ENCODE measurements at regions not wholly inside any gene's neighbourhood (a gene's known extent, or its start where the extent isn't known, plus 50 kb on each side); places are given as distances from the start of the nearest gene placed in this dataset.

DNA sequence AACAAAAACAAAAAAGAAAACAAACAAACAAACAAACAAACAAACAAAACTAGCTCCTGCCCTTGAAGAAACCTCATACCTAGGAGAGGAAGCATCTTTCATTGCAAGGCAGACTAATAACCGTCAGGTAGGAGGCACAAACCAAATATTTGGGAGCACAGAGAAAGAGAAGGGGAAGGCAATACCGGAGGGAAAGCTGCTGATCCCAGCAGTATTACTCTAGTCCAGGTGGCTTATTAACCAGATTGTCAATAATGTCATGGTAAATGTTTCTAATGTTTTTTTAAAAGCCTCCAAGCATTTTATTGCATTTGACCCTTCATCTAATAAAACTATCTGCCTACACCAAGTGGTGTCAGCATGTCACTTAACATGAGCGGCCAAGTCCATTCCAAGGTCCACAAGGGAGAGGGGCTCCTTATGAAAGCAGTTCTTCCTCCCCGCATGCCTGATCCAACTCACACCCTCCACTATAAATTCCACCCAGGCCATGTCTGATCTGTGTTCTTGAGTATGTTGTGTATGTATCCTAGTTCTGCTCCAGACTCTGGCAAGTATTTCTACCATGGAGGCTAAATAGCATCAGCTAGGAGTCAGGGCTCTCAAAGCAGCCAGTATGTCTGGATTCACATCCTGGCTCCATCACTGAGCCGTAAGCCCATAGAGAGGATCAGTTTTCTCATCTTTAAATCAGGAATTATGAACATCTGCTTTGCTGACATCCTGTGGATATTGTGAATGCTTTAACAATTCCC lies 208.1 kb upstream of the TENM4 start:
- H4K20me1 ChIP-seq (ENCODE audit: control insufficient read depth, insufficient read depth, insufficient read length), result no peaks in the 10 kb centered on the region
- H2AFZ ChIP-seq (ENCODE audit: low read length), result no peak overlapping the region
- H3K9ac ChIP-seq (ENCODE audit: extremely low read depth, insufficient read length, low read length), result no peak overlapping the region
- H2BK20ac ChIP-seq (ENCODE audit: low read depth, low read length, poor library complexity, severe bottlenecking), result no peak overlapping the region
- H3K79me2 ChIP-seq (ENCODE audit: insufficient read depth, low read length), result no peaks in the 10 kb centered on the region
- H2BK5ac ChIP-seq (ENCODE audit: insufficient read length, low read length), result no peak overlapping the region
- H3K14ac ChIP-seq (ENCODE audit: insufficient read depth, low read length), result no peak overlapping the region
- no peak overlapping the region for H3K23ac ChIP-seq (ENCODE audit: insufficient read length, low read depth, low read length)
- H3K56ac ChIP-seq (ENCODE audit: insufficient read length, low read depth, low read length), result no peak overlapping the region
- H4K5ac ChIP-seq (ENCODE audit: insufficient read length, low read depth, low read length), result no peak overlapping the region
- Mint-ChIP-seq H3K9me3 (no peaks in the 10 kb centered on the region), H3K27ac (no peak overlapping the region), H3K27me3 (ENCODE audit: low read depth) (no peaks in the 10 kb centered on the region; the same call in 1 of the 2 replicates), H3K4me3 (no peak overlapping the region), H3K4me1 (peaks cover 8 to 9% of the 10 kb centered on the region in 2 experiments; a peak in 3 of 4 replicates), H3K36me3 (ENCODE audit: insufficient read depth in 1 of 3, low read depth in 3 of 3) (no peaks in the 10 kb centered on the region)
- no peak overlapping the region for H3T11ph ChIP-seq (ENCODE audit: low read length)
- H3K4me2 ChIP-seq (ENCODE audit: insufficient read depth, insufficient read length, low read length), result no peak overlapping the region
- no peak overlapping the region for H4K8ac ChIP-seq (replicated peaks; ENCODE audit: insufficient read length, low read depth, low read length)
- no peak overlapping the region for H2BK12ac ChIP-seq (ENCODE audit: insufficient read length, low read depth, low read length)
- H3K27ac ChIP-seq (ENCODE audit: insufficient read length, low read depth, low read length), result no peak overlapping the region
- no peak overlapping the region for H2BK120ac ChIP-seq (ENCODE audit: low read depth, low read length, poor library complexity, severe bottlenecking)
- no peak overlapping the region for H2AK5ac ChIP-seq (ENCODE audit: insufficient read length, low read length)
- no peak for DNase-seq
- H3K4ac ChIP-seq (ENCODE audit: low read depth, low read length), result no peak overlapping the region
- no peaks in the 10 kb centered on the region for H3K23me2 ChIP-seq (ENCODE audit: insufficient read length, low read depth, low read length, poor library complexity, severe bottlenecking)
- no peaks in the 10 kb centered on the region for H3K79me1 ChIP-seq (ENCODE audit: insufficient read depth, low read depth, low read length, poor library complexity, severe bottlenecking)
- no peaks in the 10 kb centered on the region for H3K4me1 ChIP-seq (ENCODE audit: insufficient read depth, low read length)
- TF ChIP-seq, protein P1, sequence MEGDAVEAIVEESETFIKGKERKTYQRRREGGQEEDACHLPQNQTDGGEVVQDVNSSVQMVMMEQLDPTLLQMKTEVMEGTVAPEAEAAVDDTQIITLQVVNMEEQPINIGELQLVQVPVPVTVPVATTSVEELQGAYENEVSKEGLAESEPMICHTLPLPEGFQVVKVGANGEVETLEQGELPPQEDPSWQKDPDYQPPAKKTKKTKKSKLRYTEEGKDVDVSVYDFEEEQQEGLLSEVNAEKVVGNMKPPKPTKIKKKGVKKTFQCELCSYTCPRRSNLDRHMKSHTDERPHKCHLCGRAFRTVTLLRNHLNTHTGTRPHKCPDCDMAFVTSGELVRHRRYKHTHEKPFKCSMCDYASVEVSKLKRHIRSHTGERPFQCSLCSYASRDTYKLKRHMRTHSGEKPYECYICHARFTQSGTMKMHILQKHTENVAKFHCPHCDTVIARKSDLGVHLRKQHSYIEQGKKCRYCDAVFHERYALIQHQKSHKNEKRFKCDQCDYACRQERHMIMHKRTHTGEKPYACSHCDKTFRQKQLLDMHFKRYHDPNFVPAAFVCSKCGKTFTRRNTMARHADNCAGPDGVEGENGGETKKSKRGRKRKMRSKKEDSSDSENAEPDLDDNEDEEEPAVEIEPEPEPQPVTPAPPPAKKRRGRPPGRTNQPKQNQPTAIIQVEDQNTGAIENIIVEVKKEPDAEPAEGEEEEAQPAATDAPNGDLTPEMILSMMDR (conservative IDR thresholded peaks at IDR 0.05), result no peak
- no CpG with 5 or more reads among the region's 5 CpGs for WGBS (ENCODE audit: extremely low coverage, insufficient read length, low lambda C conversion rate)
- no peaks in the 10 kb centered on the region for H3K9me3 ChIP-seq (ENCODE audit: control insufficient read depth, low read depth, low read length)
- no peak overlapping the region for H4K91ac ChIP-seq (ENCODE audit: insufficient read length, low read depth, low read length)
- H3K18ac ChIP-seq (ENCODE audit: insufficient read length, low read depth, low read length), result no peak overlapping the region
- no peak overlapping the region for H2BK15ac ChIP-seq (ENCODE audit: low read depth, low read length)
- H3K27me3 ChIP-seq (ENCODE audit: insufficient read depth, low read length), result no peaks in the 10 kb centered on the region

Data from H9 (cell line).